22Rv1 (cell line): ENCODE measurements at regions not wholly inside any gene's neighbourhood (a gene's known extent, or its start where the extent isn't known, plus 50 kb on each side); places are given as distances from the start of the nearest gene placed in this dataset.

Experiments used
- H3K27ac ChIP-seq: fragments of 450-650 bp; 2 replicates; pipeline ENCODE4 v1.5.1; 2017
- CTCF ChIP-seq: fragments of 450-650 bp; IDR thresholded peaks from 2 replicates; pipeline ENCODE4 v1.5.1; 2017; ENCODE audit warnings: mild to moderate bottlenecking
- ZFX ChIP-seq: fragments of 450-650 bp; IDR thresholded peaks from 2 replicates; pipeline ENCODE4 v1.6.1; 2017; ENCODE audit warnings: antibody characterized with exemption, borderline replicate concordance

- no peak overlapping the region for H3K27ac ChIP-seq
Observed at GRCh38 chr21:43320526-43320925, 106.4 kb downstream of the SIK1 start.

GRCh38 chr21:43318841-43319781, 107.8 kb downstream of the SIK1 start:
- TF ChIP-seq ZFX (no peak), CTCF (no peak)
- no peak overlapping the region for H3K27ac ChIP-seq

More at GRCh38 chr21:43320526-43320925, 106.4 kb downstream of the SIK1 start:
- TF ChIP-seq ZFX, result no peak
- no peak for TF ChIP-seq CTCF

- TF ChIP-seq ZFX (no peak), CTCF (no peak)
- no peak overlapping the region for H3K27ac ChIP-seq
Observed at GRCh38 chr21:43318368-43318767, 108.6 kb downstream of the SIK1 start.

- TF ChIP-seq CTCF (no peak), ZFX (no peak)
- no peak overlapping the region for H3K27ac ChIP-seq
Observed at GRCh38 chr21:43317959-43318358, 109.0 kb downstream of the SIK1 start.

GRCh38 chr21:43317254-43317748, 109.6 kb downstream of the SIK1 start:
- TF ChIP-seq CTCF (no peak), ZFX (no peak)
- H3K27ac ChIP-seq, result no peak overlapping the region

- no peak for TF ChIP-seq ZFX
- no peak for TF ChIP-seq CTCF
- H3K27ac ChIP-seq, result no peak overlapping the region
Observed at GRCh38 chr21:43316156-43316845, 110.6 kb downstream of the SIK1 start.
